CD4-positive, CD25-positive, alpha-beta regulatory T cell (primary cell): ENCODE measurements at regions not wholly inside any gene's neighbourhood (a gene's known extent, or its start where the extent isn't known, plus 50 kb on each side); places are given as distances from the start of the nearest gene placed in this dataset.

Experiments
- ATAC-seq, 2 donors: fragments of 150-1000 bp; cut with Tn5 transposase; one replicate each; pipeline ENCODE4 v1.10.0; 2021; ENCODE audit warnings: low read depth in 2 of 2, moderate number of reproducible peaks in 2 of 2, moderate library complexity in 1 of 2
- DNase-seq, 3 donors: peaks; one replicate each; pipeline versions ENCODE4 v3.0.0 to v3.0.0-alpha.2; 2012 to 2022; ENCODE audit warnings: mixed read lengths in 1 of 3
- H3K27ac ChIP-seq: one replicate; pipeline ENCODE4 v1.7.0; 2013; ENCODE audit warnings: mild to moderate bottlenecking, low read length; ENCODE audit not compliant: insufficient read depth, poor library complexity, severe bottlenecking
- H3K27me3 ChIP-seq: one replicate; pipeline ENCODE4 v1.7.0; 2013; ENCODE audit warnings: low read length; ENCODE audit not compliant: control insufficient read depth, insufficient read depth
- H3K36me3 ChIP-seq: one replicate; pipeline ENCODE4 v1.7.0; 2013; ENCODE audit warnings: mild to moderate bottlenecking, low read length, moderate library complexity; ENCODE audit not compliant: control insufficient read depth, insufficient read depth
- H3K4me1 ChIP-seq: 2 replicates; pipeline ENCODE4 v1.7.0; 2013; ENCODE audit warnings: mild to moderate bottlenecking, low read length; ENCODE audit not compliant: insufficient read depth, control insufficient read depth, poor library complexity, severe bottlenecking
- H3K4me3 ChIP-seq: one replicate; pipeline ENCODE4 v1.7.0; 2013; ENCODE audit warnings: low read depth, mild to moderate bottlenecking, low read length, moderate library complexity
- H3K9me3 ChIP-seq, 2 experiments: 1 replicate in 1 of 2; 2 replicates in 1 of 2; pipeline ENCODE4 v1.7.0; 2013; ENCODE audit warnings: low read length in 2 of 2, mild to moderate bottlenecking in 1 of 2, moderate library complexity in 1 of 2; ENCODE audit not compliant: control insufficient read depth in 2 of 2
- H3K27ac Mint-ChIP-seq, 3 donors: one replicate each; pipeline ENCODE4 v1.8.0; 2020 to 2022; ENCODE audit warnings: mild to moderate bottlenecking in 3 of 3, mixed read lengths in 3 of 3, moderate library complexity in 2 of 3
- H3K27me3 Mint-ChIP-seq: one replicate; pipeline ENCODE4 v1.8.0; 2022; ENCODE audit warnings: mild to moderate bottlenecking, mixed read lengths
- H3K36me3 Mint-ChIP-seq: one replicate; pipeline ENCODE4 v1.8.0; 2020; ENCODE audit warnings: mixed read lengths
- H3K4me1 Mint-ChIP-seq, 4 donors: one replicate each; pipeline ENCODE4 v1.8.0; 2020 to 2022; ENCODE audit warnings: mixed read lengths in 4 of 4, mild to moderate bottlenecking in 1 of 4
- H3K4me3 Mint-ChIP-seq, 4 donors: one replicate each; pipeline ENCODE4 v1.8.0; 2020 to 2022; ENCODE audit warnings: mild to moderate bottlenecking in 4 of 4, mixed read lengths in 4 of 4, moderate library complexity in 3 of 4
- H3K9me3 Mint-ChIP-seq, 7 donors: one replicate each; pipeline ENCODE4 v1.8.0; 2020 to 2022; ENCODE audit warnings: mixed read lengths in 7 of 7, mild to moderate bottlenecking in 3 of 7, moderate library complexity in 2 of 7

DNA sequence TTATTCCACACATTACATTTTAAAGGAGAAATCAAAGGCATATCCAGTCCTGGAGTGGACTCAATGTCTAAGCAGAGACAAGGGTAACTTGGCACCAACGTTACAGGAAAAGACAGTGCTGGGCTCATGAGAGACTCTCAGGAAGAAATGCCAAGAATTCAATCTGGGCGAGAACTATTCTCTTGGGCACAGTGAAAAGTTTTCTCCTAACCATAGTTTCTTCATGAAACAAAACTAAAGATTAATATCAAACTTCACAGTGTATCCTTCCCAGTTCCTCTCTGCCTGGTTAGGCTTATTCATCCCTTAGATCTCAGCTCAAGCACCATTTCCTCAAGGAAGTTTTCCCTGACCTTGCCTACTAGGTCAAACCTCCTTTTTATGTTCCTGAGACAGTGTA, 109.4 kb upstream of the TLL1 start:
- H3K4me1 Mint-ChIP-seq: no peaks in the 10 kb centered on the region
- Histone ChIP-seq H3K4me1 (no peaks in the 10 kb centered on the region), H3K4me3 (no peak overlapping the region), H3K27me3 (no peaks in the 10 kb centered on the region), H3K36me3 (no peaks in the 10 kb centered on the region), H3K27ac (no peak overlapping the region), H3K9me3 (no peaks in the 10 kb centered on the region)
- H3K27me3 Mint-ChIP-seq: no peaks in the 10 kb centered on the region
- H3K9me3 Mint-ChIP-seq: peaks cover 0 to 3% (median 0%) of the 10 kb centered on the region in 7 donors
- ATAC-seq (no peak), DNase-seq (no peak)
- no peaks in the 10 kb centered on the region for H3K36me3 Mint-ChIP-seq
- no peak overlapping the region for H3K27ac Mint-ChIP-seq
- no peak overlapping the region for H3K4me3 Mint-ChIP-seq

DNA sequence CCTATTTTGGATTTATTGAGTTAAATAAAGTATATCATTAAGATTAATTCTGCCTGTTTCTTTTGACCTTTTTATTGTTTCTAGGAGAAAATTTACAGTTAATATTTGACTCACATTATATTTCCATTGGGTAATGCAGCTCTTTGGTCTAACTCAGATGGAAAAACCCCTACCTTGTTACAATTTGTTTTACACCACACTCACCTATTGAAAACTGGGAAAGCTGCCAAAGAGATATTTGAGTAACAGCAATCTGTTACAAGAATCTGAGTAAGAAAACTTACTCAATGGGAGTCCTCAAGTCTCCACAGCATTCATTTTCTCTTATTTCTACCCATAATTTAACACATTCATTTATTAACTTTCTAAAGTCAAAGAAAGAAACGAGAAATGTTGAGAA, 108.0 kb upstream of the TLL1 start:
- Mint-ChIP-seq H3K27ac (no peak overlapping the region), H3K36me3 (no peaks in the 10 kb centered on the region), H3K4me3 (no peak overlapping the region), H3K4me1 (no peaks in the 10 kb centered on the region), H3K9me3 (peaks cover 0 to 3% (median 0%) of the 10 kb centered on the region in 7 donors), H3K27me3 (no peaks in the 10 kb centered on the region)
- Histone ChIP-seq H3K36me3 (no peaks in the 10 kb centered on the region), H3K4me3 (no peak overlapping the region), H3K27ac (no peak overlapping the region), H3K9me3 (no peaks in the 10 kb centered on the region), H3K4me1 (no peaks in the 10 kb centered on the region), H3K27me3 (no peaks in the 10 kb centered on the region)
- ATAC-seq (no peak), DNase-seq (no peak)

DNA sequence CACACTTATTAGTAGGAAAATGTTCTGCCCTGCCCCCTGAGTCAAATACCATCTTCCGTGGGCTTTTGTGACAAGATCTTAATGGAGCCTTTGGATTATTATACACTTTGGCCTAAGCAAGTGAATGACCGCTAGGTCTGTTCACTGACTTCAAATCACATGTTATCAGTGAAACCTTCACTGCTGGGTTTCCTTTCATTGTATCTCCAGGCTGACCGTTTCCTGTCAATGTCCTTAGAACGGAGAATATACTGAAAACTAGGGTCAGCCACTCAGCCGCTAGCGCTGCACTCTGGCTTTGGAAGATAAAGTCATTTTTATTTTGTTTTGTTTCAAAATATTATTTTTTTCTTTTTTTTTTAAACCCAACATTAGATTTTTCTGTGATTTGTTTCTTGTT, 107.0 kb upstream of the TLL1 start:
- no peak for DNase-seq
- Mint-ChIP-seq H3K36me3 (no peaks in the 10 kb centered on the region), H3K4me3 (no peak overlapping the region), H3K27me3 (no peaks in the 10 kb centered on the region), H3K27ac (no peak overlapping the region), H3K9me3 (peaks cover 0 to 3% (median 0%) of the 10 kb centered on the region in 7 donors), H3K4me1 (no peaks in the 10 kb centered on the region)
- no peaks in the 10 kb centered on the region for H3K9me3 ChIP-seq
- H3K27me3 ChIP-seq: no peaks in the 10 kb centered on the region
- no peak overlapping the region for H3K27ac ChIP-seq
- H3K4me3 ChIP-seq: no peak overlapping the region
- no peak for ATAC-seq
- H3K4me1 ChIP-seq: no peaks in the 10 kb centered on the region
- H3K36me3 ChIP-seq: no peaks in the 10 kb centered on the region

DNA sequence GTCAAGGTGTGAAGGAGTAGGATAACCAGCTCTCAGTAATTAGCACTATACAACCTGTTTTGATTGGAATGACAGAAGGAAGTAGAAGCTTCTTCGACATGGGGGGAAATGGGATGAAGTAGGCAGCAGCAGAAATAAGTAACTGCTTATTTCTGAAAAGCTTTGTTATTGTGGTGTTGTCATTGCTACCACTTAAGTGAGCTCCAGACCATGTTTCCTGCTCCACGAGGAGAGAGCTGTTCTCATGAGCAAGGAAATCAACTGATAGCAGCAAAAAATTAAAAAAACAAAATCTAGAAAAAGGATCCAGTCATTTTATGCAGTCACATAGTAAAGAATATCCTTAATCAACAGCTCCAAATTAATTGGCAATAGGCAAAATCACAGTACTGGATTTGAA, 106.1 kb upstream of the TLL1 start:
- H3K27me3 Mint-ChIP-seq: no peaks in the 10 kb centered on the region
- H3K27ac Mint-ChIP-seq: no peak overlapping the region
- Histone ChIP-seq H3K4me1 (no peaks in the 10 kb centered on the region), H3K27me3 (no peaks in the 10 kb centered on the region), H3K4me3 (no peak overlapping the region), H3K9me3 (no peaks in the 10 kb centered on the region), H3K36me3 (no peaks in the 10 kb centered on the region), H3K27ac (no peak overlapping the region)
- no peaks in the 10 kb centered on the region for H3K36me3 Mint-ChIP-seq
- H3K9me3 Mint-ChIP-seq: peaks cover 0 to 5% (median 0%) of the 10 kb centered on the region in 7 donors
- no peak overlapping the region for H3K4me3 Mint-ChIP-seq
- H3K4me1 Mint-ChIP-seq: no peaks in the 10 kb centered on the region
- DNase-seq (no peak), ATAC-seq (no peak)

DNA sequence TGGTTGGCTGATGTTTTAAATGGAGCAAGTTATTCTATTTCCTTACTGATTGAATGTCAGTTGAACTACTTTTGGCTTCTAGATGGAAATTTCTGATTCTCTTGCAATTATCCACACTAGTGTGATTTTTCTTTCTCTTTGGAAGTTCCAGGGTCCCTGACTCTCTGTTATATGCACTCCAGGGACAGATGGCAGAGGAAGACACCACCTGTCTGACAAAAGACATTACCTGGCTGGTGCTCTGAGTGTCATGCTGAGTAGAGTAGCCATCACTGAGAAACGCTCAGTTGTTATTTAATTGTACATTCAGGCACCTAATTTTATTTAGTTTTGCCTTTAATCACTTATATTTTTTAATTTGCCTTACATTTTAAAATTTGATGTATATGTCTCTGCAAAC, 105.4 kb upstream of the TLL1 start:
- Mint-ChIP-seq H3K36me3 (no peaks in the 10 kb centered on the region), H3K27me3 (no peaks in the 10 kb centered on the region), H3K4me1 (no peaks in the 10 kb centered on the region), H3K27ac (no peak overlapping the region), H3K9me3 (peaks cover 0 to 6% (median 1%) of the 10 kb centered on the region in 7 donors), H3K4me3 (no peak overlapping the region)
- no peaks in the 10 kb centered on the region for H3K4me1 ChIP-seq
- no peak overlapping the region for H3K4me3 ChIP-seq
- H3K36me3 ChIP-seq: no peaks in the 10 kb centered on the region
- no peaks in the 10 kb centered on the region for H3K27me3 ChIP-seq
- H3K27ac ChIP-seq: no peak overlapping the region
- DNase-seq: no peak
- no peak for ATAC-seq
- H3K9me3 ChIP-seq: no peaks in the 10 kb centered on the region

DNA sequence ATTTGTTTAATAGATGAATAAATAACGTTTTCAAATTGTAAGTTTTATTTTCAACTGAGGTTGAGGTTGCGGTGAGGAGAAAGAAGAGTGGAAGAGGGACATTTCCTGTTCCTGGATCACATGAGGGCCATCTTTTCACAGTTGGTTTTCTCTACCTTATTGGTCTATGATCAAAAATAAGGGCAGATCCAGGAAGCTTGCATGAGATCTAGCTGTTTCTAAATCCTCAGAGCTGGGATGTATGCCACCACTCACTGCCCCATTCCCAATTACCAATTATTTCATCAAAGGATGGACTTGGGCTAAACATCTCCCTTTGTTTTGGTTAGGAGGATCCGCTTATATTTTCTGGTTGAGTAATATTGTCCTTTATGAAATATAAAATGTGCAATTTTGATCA, 104.8 kb upstream of the TLL1 start:
- no peaks in the 10 kb centered on the region for H3K36me3 ChIP-seq
- Mint-ChIP-seq H3K27me3 (no peaks in the 10 kb centered on the region), H3K9me3 (peaks cover 0 to 6% (median 1%) of the 10 kb centered on the region in 7 donors), H3K36me3 (no peaks in the 10 kb centered on the region), H3K27ac (no peak overlapping the region), H3K4me1 (no peaks in the 10 kb centered on the region), H3K4me3 (no peak overlapping the region)
- no peak for DNase-seq
- H3K9me3 ChIP-seq: no peaks in the 10 kb centered on the region
- no peaks in the 10 kb centered on the region for H3K4me1 ChIP-seq
- ATAC-seq: no peak
- H3K27me3 ChIP-seq: no peaks in the 10 kb centered on the region
- no peak overlapping the region for H3K4me3 ChIP-seq
- H3K27ac ChIP-seq: no peak overlapping the region

DNA sequence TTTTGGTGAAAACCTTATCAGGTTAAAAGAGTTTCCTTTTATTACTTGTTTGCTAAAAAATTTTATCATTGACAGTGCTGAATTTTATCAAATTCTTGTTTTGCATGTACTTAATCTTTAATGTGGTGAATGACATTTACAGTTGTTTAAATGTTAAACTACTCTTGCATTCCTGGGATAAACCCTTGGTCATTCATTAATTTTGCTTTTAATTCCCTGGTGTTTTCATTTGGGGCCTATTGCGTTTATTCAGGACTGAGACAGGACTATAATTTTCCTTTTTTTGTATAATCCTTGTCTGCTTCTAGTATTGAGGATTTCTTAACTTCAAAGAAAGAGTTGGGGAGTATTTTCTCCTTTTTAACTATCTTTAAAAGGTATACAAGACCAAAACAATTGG, 98.7 kb upstream of the TLL1 start:
- no peaks in the 10 kb centered on the region for H3K27me3 ChIP-seq
- H3K4me1 ChIP-seq: no peaks in the 10 kb centered on the region
- no peaks in the 10 kb centered on the region for H3K36me3 Mint-ChIP-seq
- H3K4me1 Mint-ChIP-seq: no peaks in the 10 kb centered on the region
- no peaks in the 10 kb centered on the region for H3K9me3 ChIP-seq
- H3K27ac ChIP-seq: no peak overlapping the region
- H3K27me3 Mint-ChIP-seq: no peaks in the 10 kb centered on the region
- peaks cover 0 to 5% (median 2%) of the 10 kb centered on the region in 7 donors for H3K9me3 Mint-ChIP-seq
- DNase-seq (no peak), ATAC-seq (no peak)
- H3K4me3 ChIP-seq: no peak overlapping the region
- H3K4me3 Mint-ChIP-seq: no peak overlapping the region
- H3K36me3 ChIP-seq: no peaks in the 10 kb centered on the region
- H3K27ac Mint-ChIP-seq: no peak overlapping the region

DNA sequence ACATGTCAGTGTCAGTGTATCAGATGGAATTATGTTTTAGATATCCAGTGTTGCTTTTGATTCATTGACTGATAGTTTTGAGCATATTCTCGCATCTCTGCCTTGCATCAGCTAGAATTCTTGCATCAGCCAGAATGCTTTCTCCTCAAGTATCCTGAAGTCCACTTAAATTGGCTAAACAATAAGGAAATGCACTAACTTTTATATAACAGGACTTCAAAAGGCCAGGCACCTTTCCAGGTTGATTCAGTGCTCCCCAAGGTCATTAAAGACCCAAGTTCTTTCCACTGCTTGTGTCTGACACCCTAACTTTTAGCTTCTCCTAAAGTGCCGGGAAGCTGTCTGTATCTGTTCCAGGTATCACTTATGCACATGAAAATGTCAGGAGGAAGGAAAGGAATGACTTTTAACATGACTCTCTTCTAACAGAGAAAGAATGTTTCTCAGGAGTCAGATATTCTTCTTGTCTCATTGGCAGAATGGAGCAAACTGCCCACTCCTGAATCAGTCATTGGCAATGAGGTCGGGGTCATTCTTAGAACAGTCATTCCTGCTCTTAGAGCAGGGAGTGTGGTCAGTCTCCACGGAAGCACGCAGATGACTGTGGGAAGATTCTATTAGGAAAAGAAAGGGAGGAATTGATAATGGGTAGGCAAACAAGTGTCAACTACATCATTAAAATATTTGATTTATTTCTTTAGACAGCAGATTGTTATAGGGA, 92.9 kb upstream of the TLL1 start:
- Mint-ChIP-seq H3K4me1 (no peaks in the 10 kb centered on the region), H3K36me3 (no peaks in the 10 kb centered on the region), H3K27ac (no peak overlapping the region), H3K27me3 (no peaks in the 10 kb centered on the region), H3K9me3 (peaks cover 0 to 10% (median 2%) of the 10 kb centered on the region in 7 donors), H3K4me3 (no peak overlapping the region)
- Histone ChIP-seq H3K27me3 (no peaks in the 10 kb centered on the region), H3K36me3 (no peaks in the 10 kb centered on the region), H3K4me1 (no peaks in the 10 kb centered on the region), H3K4me3 (no peak overlapping the region), H3K27ac (no peak overlapping the region), H3K9me3 (no peaks in the 10 kb centered on the region)
- no peak for DNase-seq
- ATAC-seq: no peak
